ENCODE measurements at regions not wholly inside any gene's neighbourhood (a gene's known extent, or its start where the extent isn't known, plus 50 kb on each side); places are given as distances from the start of the nearest gene placed in this dataset.

DNA sequence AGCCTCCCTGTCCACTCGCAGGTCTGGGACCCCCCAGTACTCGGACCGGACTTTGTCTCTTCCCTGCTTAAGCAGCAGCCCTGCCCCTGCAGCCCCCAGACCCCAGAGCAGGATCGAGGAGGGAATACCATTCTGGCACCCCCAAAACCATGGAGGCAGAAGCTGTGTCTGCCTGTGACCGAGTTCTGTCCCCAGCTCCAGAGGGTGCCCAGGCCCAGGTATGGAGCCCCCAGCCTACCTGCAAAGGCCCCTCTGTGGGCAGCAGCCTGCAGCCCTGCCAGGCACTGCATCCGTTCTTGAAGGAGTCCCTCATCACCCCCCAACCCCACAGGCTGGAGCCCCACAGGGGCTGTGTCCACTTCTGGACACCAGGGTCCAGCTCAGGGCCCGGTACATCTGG lies 163.8 kb downstream of the BRD1 start:
- H3K27me3 ChIP-seq (replicated peaks; ENCODE audit: control insufficient read depth, insufficient read depth, low read length), result no peaks in the 10 kb centered on the region; the same call in 1 of the 2 replicates

DNA sequence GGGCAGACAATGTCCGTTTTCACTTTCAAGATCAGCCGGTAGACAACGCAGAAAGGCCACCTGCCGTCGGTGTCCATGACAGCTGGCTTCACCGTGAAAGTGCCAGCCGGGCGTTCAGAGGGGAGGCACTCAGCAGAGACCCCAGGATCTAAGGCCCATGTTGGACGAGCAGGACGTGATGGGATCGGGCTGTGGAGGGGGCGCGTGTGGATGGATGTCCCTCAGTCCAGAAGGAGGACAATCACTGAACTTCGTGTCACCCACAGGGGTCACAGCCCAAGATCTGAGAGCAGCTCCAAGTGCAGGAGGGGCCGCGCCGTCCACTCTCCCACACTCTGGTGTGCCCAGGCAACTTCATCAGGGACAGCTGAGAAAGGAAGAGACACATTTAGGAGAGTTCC lies 164.4 kb downstream of the BRD1 start:
- H3K36me3 ChIP-seq (ENCODE audit: control insufficient read depth, insufficient read depth, low read length), result no peaks in the 10 kb centered on the region
- H3K27me3 ChIP-seq (replicated peaks; ENCODE audit: control insufficient read depth, insufficient read depth, low read length), result no peaks in the 10 kb centered on the region
- no peak for DNase-seq (ENCODE audit: extremely low read depth, insufficient read length)
- H3K4me3 ChIP-seq (replicated peaks; ENCODE audit: low read depth, low read length), result no peak overlapping the region
- TF ChIP-seq, protein P1, sequence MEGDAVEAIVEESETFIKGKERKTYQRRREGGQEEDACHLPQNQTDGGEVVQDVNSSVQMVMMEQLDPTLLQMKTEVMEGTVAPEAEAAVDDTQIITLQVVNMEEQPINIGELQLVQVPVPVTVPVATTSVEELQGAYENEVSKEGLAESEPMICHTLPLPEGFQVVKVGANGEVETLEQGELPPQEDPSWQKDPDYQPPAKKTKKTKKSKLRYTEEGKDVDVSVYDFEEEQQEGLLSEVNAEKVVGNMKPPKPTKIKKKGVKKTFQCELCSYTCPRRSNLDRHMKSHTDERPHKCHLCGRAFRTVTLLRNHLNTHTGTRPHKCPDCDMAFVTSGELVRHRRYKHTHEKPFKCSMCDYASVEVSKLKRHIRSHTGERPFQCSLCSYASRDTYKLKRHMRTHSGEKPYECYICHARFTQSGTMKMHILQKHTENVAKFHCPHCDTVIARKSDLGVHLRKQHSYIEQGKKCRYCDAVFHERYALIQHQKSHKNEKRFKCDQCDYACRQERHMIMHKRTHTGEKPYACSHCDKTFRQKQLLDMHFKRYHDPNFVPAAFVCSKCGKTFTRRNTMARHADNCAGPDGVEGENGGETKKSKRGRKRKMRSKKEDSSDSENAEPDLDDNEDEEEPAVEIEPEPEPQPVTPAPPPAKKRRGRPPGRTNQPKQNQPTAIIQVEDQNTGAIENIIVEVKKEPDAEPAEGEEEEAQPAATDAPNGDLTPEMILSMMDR (IDR thresholded peaks at IDR 0.05; ENCODE audit: insufficient read depth, low read length, poor library complexity, severe bottlenecking), result no peak

More for the DNA sequence above, 163.8 kb downstream of the BRD1 start:
- DNase-seq (ENCODE audit: extremely low read depth, insufficient read length), result no peak
- no peaks in the 10 kb centered on the region for H3K36me3 ChIP-seq (ENCODE audit: control insufficient read depth, insufficient read depth, low read length)
- TF ChIP-seq, protein P1 (IDR thresholded peaks at IDR 0.05; ENCODE audit: insufficient read depth, low read length, poor library complexity, severe bottlenecking), result no peak
- H3K4me3 ChIP-seq (replicated peaks; ENCODE audit: low read depth, low read length), result no peak overlapping the region

DNA sequence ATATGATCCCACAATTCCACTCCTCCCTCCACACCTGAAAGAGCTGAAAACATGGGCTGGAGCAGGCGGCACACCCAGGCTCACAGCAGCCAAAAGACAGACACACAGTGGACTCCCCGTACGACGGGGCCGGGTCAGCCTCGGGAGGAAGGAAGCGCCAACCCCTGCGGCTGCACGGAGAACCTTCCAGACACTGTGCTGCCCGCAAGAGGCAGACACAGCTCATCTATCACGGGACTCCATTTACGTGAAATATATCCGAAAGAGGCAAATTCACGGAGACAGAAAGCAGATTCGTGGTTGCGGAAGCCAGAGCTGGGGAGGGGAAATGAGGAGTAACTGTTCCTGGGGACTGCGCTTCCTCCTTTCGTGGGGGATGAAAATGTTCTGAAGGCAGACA lies 165.0 kb downstream of the BRD1 start:
- Histone ChIP-seq H3K4me3 (replicated peaks; ENCODE audit: low read depth, low read length) (no peak overlapping the region), H3K27me3 (replicated peaks; ENCODE audit: control insufficient read depth, insufficient read depth, low read length) (no peaks in the 10 kb centered on the region), H3K36me3 (ENCODE audit: control insufficient read depth, insufficient read depth, low read length) (no peaks in the 10 kb centered on the region)
- no peak for DNase-seq (ENCODE audit: extremely low read depth, insufficient read length)
- TF ChIP-seq, protein P1 (IDR thresholded peaks at IDR 0.05; ENCODE audit: insufficient read depth, low read length, poor library complexity, severe bottlenecking), result no peak

DNA sequence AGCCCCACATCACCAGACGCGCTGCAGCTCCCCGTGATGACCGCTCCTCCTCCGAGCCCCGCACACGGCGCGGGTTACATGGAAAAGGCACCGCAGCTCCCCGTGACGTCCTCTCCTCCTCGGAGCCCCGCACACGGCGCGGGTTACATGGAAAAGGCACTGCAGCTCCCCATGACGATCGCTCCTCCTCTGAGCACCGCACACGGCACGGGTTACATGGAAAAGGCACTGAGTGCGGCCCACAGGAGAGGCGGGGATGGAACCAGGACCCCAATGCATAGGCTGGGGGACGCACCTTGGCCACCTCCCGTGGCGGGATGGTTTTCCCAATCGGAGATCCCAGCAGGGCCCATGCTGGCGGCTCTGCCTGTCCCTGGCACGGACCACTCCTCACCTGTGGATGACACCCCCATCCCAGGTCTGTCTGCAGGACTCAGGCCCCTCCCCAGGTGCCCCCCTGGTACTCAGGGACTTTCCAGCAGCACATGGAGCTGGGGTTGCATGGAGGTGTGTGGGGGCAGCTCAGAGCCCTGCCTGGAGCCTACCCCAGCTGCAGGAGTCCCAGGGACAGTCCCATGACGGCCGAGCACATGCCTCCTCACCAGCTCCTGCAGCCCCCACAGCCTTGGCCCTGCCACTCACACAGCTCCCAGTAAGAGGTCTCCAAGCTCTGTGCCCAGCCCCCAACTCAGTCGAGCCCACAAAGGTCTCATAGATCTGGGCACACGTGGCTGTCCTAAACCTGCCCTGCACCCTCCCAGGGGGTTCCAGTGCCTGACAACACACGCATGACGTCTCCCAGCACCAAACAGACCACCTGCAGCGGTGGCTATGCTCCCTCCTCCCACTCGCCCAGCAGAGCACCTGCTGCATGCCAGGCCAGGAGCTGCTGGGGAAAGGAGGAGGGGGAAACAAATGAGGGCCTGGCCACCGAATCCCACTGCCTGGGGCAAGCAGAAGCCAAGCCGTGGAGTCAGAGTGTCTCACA lies 166.6 kb downstream of the BRD1 start:
- H3K27me3 ChIP-seq (replicated peaks; ENCODE audit: control insufficient read depth, insufficient read depth, low read length), result no peaks in the 10 kb centered on the region
- no peaks in the 10 kb centered on the region for H3K36me3 ChIP-seq (ENCODE audit: control insufficient read depth, insufficient read depth, low read length)
- DNase-seq (ENCODE audit: extremely low read depth, insufficient read length), result peak; percentile 41
- H3K4me3 ChIP-seq (replicated peaks; ENCODE audit: low read depth, low read length), result no peak overlapping the region
- TF ChIP-seq, protein P1 (IDR thresholded peaks at IDR 0.05; ENCODE audit: insufficient read depth, low read length, poor library complexity, severe bottlenecking), result no peak

DNA sequence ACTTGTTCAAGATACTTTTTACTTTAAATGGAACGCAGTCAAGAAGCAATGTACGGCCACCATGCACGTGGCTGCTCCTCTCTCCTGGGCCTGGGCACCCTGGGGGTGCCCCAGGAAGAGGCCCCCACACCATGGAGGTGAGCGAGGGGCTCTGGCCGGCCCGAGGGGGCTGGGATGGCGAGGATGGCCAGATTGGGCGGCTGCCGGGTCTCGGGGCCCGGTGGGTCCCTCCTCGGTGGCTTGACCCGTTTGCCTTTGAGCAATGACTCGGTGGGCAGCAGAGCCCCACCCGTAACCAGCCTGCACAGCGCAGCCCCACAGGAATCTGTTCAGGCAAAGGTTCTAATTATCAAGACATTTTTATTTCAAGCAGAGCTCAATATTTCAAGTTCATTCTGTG lies 167.4 kb downstream of the BRD1 start:
- Histone ChIP-seq H3K27me3 (replicated peaks; ENCODE audit: control insufficient read depth, insufficient read depth, low read length) (no peaks in the 10 kb centered on the region), H3K36me3 (ENCODE audit: control insufficient read depth, insufficient read depth, low read length) (no peaks in the 10 kb centered on the region), H3K4me3 (replicated peaks; ENCODE audit: low read depth, low read length) (no peak overlapping the region)
- no peak for DNase-seq (ENCODE audit: extremely low read depth, insufficient read length)
- TF ChIP-seq, protein P1 (IDR thresholded peaks at IDR 0.05; ENCODE audit: insufficient read depth, low read length, poor library complexity, severe bottlenecking), result no peak
